ENCODE measurements at regions not wholly inside any gene's neighbourhood (a gene's known extent, or its start where the extent isn't known, plus 50 kb on each side); places are given as distances from the start of the nearest gene placed in this dataset.

DNA sequence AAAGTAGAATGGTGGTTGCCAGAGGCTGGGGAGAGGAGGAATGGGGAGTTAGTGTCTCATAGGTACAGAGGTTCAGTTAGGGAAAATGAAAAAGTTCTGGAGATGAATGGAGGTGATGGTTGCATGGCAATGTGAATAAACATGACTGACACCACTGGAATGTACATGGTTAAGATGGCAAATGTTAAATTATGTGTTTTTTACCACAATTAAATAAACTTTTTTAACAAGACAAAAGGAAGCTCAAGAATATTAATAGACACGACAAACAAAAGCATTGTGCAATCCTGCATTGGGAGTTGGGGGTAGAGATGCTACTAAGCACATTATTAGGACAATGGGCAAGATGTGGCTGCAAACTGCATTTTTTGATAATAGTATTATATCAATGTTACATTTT, 147.7 kb downstream of the TWIST2 start:
- H3K27me3 ChIP-seq (ENCODE audit: low read length): no peaks in the 10 kb centered on the region
- H3K4me2 ChIP-seq (ENCODE audit: low read depth, low read length, poor library complexity, severe bottlenecking): no peak overlapping the region
- H3F3A ChIP-seq (ENCODE audit: insufficient read depth): no peaks in the 10 kb centered on the region
- H2AFZ ChIP-seq (ENCODE audit: low read depth, low read length, severe bottlenecking): no peak overlapping the region
- H3K27ac ChIP-seq (ENCODE audit: low read depth, low read length): no peak overlapping the region
- H3K4me3 ChIP-seq (ENCODE audit: insufficient read depth, low read length, poor library complexity, severe bottlenecking): no peak overlapping the region
- TF ChIP-seq CTCF (IDR thresholded peaks at IDR 0.05; ENCODE audit: insufficient read depth, low read length, poor library complexity, severe bottlenecking): no peak
- TF ChIP-seq EZH2phosphoT487 (conservative IDR thresholded peaks at IDR 0.05; ENCODE audit: low read length): no peak
- no peaks in the 10 kb centered on the region for H3K79me2 ChIP-seq (ENCODE audit: insufficient read depth, low read length)
- 0 out of 2 replicates have a peak, but pooled peaks cover 3% of the 10 kb centered on the region for H3K9me3 ChIP-seq (ENCODE audit: insufficient read depth, low read length)
- no peaks in the 10 kb centered on the region for H3K9me2 ChIP-seq (replicated peaks; ENCODE audit: insufficient read depth, low read length)
- H3K9ac ChIP-seq (ENCODE audit: low read length): no peak overlapping the region
- H3K36me3 ChIP-seq (ENCODE audit: low read length): no peaks in the 10 kb centered on the region
- H4K20me1 ChIP-seq (ENCODE audit: low read depth, low read length): no peaks in the 10 kb centered on the region

DNA sequence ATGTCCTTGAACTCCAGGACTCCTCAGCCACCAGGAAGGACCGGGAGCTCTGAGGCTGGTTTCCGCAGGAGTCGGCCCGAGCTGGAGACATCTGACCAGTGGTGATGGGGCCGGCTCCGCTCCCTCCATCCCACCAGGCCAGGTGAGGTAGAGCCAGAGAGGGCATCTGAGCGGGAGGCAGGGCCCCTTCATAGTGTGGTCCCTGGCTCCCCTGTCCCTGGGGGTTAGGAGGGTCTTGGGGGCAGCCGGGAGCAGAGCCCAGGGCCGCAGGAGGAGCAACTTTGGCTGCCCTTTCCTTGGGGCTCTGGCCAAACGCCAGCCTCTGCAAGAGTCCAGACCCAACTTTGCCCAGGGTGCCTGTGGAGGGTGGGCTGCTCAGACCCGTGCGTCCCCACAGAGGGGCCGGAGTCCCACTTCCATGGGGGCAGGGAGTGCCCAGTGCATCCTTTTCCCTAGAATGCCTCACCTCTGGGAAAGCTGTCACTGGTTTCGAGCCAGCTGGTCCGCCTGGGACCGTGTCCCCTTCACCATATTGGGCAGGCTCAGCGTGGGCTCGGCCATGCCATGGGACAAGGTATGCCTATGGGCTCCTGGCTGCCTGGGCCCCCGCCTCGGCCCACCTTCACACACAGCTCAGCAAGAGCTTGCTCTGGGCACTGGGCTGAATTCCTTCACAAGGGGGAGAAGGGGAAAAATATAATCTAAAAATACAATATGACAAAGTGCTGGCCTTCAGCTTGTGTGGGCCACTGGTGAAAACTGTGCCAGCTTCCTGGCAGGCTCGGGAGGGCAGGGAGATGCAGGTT, 148.6 kb downstream of the TWIST2 start:
- 0 out of 2 replicates have a peak, but pooled peaks cover 3% of the 10 kb centered on the region for H3K9me3 ChIP-seq (ENCODE audit: insufficient read depth, low read length)
- H3K27me3 ChIP-seq (ENCODE audit: low read length): no peaks in the 10 kb centered on the region
- no peaks in the 10 kb centered on the region for H3K79me2 ChIP-seq (ENCODE audit: insufficient read depth, low read length)
- H3K9me2 ChIP-seq (replicated peaks; ENCODE audit: insufficient read depth, low read length): no peaks in the 10 kb centered on the region
- TF ChIP-seq CTCF (IDR thresholded peaks at IDR 0.05; ENCODE audit: insufficient read depth, low read length, poor library complexity, severe bottlenecking): no peak
- TF ChIP-seq EZH2phosphoT487 (conservative IDR thresholded peaks at IDR 0.05; ENCODE audit: low read length): no peak
- H3K4me3 ChIP-seq (ENCODE audit: insufficient read depth, low read length, poor library complexity, severe bottlenecking): no peak overlapping the region
- no peak overlapping the region for H2AFZ ChIP-seq (ENCODE audit: low read depth, low read length, severe bottlenecking)
- H3K27ac ChIP-seq (ENCODE audit: low read depth, low read length): no peak overlapping the region
- H3K4me2 ChIP-seq (ENCODE audit: low read depth, low read length, poor library complexity, severe bottlenecking): no peak overlapping the region
- no peaks in the 10 kb centered on the region for H3K36me3 ChIP-seq (ENCODE audit: low read length)
- no peaks in the 10 kb centered on the region for H3F3A ChIP-seq (ENCODE audit: insufficient read depth)
- no peaks in the 10 kb centered on the region for H4K20me1 ChIP-seq (ENCODE audit: low read depth, low read length)
- no peak overlapping the region for H3K9ac ChIP-seq (ENCODE audit: low read length)

GRCh38 chr2:238997137-238997390, 149.2 kb downstream of the TWIST2 start:
- Histone ChIP-seq H3K4me3 (ENCODE audit: insufficient read depth, low read length, poor library complexity, severe bottlenecking) (no peak overlapping the region), H3K79me2 (ENCODE audit: insufficient read depth, low read length) (no peaks in the 10 kb centered on the region)

More at GRCh38 chr2:238997137-238997390, 149.2 kb downstream of the TWIST2 start:
- H2AFZ ChIP-seq (ENCODE audit: low read depth, low read length, severe bottlenecking): no peak overlapping the region
- no peaks in the 10 kb centered on the region for H3K36me3 ChIP-seq (ENCODE audit: low read length)
- H3K9ac ChIP-seq (ENCODE audit: low read length): no peak overlapping the region
- no peak for TF ChIP-seq CTCF (IDR thresholded peaks at IDR 0.05; ENCODE audit: insufficient read depth, low read length, poor library complexity, severe bottlenecking)
- no peak for TF ChIP-seq EZH2phosphoT487 (conservative IDR thresholded peaks at IDR 0.05; ENCODE audit: low read length)
- H3K27ac ChIP-seq (ENCODE audit: low read depth, low read length): no peak overlapping the region
- H3F3A ChIP-seq (ENCODE audit: insufficient read depth): no peaks in the 10 kb centered on the region
- no peaks in the 10 kb centered on the region for H4K20me1 ChIP-seq (ENCODE audit: low read depth, low read length)
- no peaks in the 10 kb centered on the region for H3K9me2 ChIP-seq (replicated peaks; ENCODE audit: insufficient read depth, low read length)
- 0 out of 2 replicates have a peak, but pooled peaks cover 3% of the 10 kb centered on the region for H3K9me3 ChIP-seq (ENCODE audit: insufficient read depth, low read length)
- no peaks in the 10 kb centered on the region for H3K27me3 ChIP-seq (ENCODE audit: low read length)
- no peak overlapping the region for H3K4me2 ChIP-seq (ENCODE audit: low read depth, low read length, poor library complexity, severe bottlenecking)

Data from SU-DHL-6 (cell line).